HFFc6 (cell line): ENCODE measurements at regions not wholly inside any gene's neighbourhood (a gene's known extent, or its start where the extent isn't known, plus 50 kb on each side); places are given as distances from the start of the nearest gene placed in this dataset.

ENCODE experiments used
- DNase-seq: peaks from one replicate; pipeline ENCODE4 v3.0.0-alpha.2; 2018
- H3K27ac Mint-ChIP-seq: 2 replicates; pipeline ENCODE4 v1.8.0; 2020; ENCODE audit warnings: mild to moderate bottlenecking, mixed read lengths
- H3K27me3 Mint-ChIP-seq: 2 replicates; pipeline ENCODE4 v1.8.0; 2021; ENCODE audit warnings: mild to moderate bottlenecking, moderate library complexity, mixed read lengths; ENCODE audit not compliant: insufficient read depth
- H3K36me3 Mint-ChIP-seq: 2 replicates; pipeline ENCODE4 v1.8.0; 2021; ENCODE audit warnings: low read depth, mixed read lengths
- H3K4me1 Mint-ChIP-seq: 2 replicates; pipeline ENCODE4 v1.8.0; 2020; ENCODE audit warnings: low read depth, mixed read lengths
- H3K4me3 Mint-ChIP-seq: 2 replicates; pipeline ENCODE4 v1.8.0; 2020; ENCODE audit warnings: mild to moderate bottlenecking, moderate library complexity, mixed read lengths
- H3K9me3 Mint-ChIP-seq: 2 replicates; pipeline ENCODE4 v1.8.0; 2020; ENCODE audit warnings: mild to moderate bottlenecking, mixed read lengths
- TF ChIP-seq, protein P1 (sequence below): fragments of 200-600 bp; sonication (generic); IDR thresholded peaks from 2 replicates; pipeline ENCODE4 v1.5.0; 2021; ENCODE audit warnings: antibody characterized with exemption, mild to moderate bottlenecking

DNA sequence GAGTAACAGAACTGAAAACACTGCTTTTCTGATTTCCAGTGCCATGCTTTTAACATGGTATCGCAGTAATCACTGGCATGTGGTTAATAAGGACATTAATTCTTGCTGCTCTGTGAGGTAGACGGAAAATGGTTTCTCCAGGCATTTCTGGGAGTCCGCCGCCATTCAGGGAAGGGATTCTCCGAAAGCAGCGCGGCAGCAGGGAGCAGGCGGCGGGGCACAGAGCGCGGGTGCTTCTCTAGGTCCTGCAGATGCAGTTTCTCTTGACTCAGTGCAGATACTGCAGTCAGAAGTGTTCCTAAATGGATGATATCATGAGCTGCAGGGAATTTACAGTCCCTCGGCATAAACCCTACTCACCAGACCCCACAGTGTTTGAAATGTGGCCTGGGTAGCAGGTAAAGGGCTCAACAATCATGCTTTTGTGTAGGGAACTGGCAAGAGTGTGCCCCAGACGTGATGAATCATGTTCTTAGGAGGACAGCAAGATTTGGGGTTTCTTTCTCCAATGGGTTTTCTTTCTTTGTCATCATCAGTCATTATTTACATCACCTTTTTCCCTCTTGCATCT is 338.6 kb upstream of the ARGLU1 start:
- no peaks in the 10 kb centered on the region for H3K4me1 Mint-ChIP-seq
- H3K4me3 Mint-ChIP-seq = no peak overlapping the region
- no peaks in the 10 kb centered on the region for H3K36me3 Mint-ChIP-seq
- TF ChIP-seq, protein P1, sequence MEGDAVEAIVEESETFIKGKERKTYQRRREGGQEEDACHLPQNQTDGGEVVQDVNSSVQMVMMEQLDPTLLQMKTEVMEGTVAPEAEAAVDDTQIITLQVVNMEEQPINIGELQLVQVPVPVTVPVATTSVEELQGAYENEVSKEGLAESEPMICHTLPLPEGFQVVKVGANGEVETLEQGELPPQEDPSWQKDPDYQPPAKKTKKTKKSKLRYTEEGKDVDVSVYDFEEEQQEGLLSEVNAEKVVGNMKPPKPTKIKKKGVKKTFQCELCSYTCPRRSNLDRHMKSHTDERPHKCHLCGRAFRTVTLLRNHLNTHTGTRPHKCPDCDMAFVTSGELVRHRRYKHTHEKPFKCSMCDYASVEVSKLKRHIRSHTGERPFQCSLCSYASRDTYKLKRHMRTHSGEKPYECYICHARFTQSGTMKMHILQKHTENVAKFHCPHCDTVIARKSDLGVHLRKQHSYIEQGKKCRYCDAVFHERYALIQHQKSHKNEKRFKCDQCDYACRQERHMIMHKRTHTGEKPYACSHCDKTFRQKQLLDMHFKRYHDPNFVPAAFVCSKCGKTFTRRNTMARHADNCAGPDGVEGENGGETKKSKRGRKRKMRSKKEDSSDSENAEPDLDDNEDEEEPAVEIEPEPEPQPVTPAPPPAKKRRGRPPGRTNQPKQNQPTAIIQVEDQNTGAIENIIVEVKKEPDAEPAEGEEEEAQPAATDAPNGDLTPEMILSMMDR = no peak
- H3K9me3 Mint-ChIP-seq = no peaks in the 10 kb centered on the region; the same call in 1 of the 2 replicates
- no peak overlapping the region for H3K27ac Mint-ChIP-seq
- DNase-seq = no peak
- H3K27me3 Mint-ChIP-seq = peaks cover 3% of the 10 kb centered on the region

DNA sequence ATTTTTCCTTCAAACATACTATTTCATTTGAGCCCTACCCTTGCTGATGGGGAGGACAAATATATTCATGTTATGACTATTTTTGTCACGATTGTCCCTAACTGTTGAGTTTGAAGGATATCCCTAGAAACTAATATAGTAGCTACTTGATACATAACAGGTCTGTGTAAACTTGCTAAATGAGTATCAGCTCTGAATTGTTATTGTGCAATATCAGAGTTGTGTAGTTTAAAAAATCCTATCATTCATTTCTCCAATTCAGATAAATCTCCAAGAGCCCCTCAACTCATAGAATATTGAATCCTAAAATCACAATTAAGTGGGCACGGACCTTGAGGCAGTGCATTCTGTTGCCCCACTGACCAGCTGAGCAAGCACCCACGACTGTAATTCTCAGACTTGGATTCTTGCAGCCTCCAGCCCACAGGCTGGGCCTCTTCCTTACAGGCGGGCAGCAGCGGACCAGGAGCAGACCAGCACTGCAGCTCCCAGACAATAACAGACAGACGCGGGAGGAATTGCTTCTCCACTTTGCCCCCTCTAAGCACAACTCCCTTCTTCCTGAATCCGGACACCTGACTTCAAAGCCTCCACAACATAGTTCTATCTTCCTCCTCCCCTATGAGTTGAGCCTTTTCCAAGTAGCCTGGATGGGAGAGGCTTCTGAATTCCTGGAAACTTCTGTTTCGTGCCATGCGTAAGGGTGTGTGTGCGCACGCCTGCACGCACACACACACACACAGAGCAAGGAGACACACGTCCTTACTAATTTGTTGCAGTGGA is 337.6 kb upstream of the ARGLU1 start:
- Mint-ChIP-seq H3K4me3 (no peak overlapping the region), H3K27ac (no peak overlapping the region), H3K27me3 (peaks cover 3% of the 10 kb centered on the region), H3K4me1 (no peaks in the 10 kb centered on the region), H3K9me3 (no peaks in the 10 kb centered on the region; the same call in 1 of the 2 replicates), H3K36me3 (no peaks in the 10 kb centered on the region)
- no peak for DNase-seq
- TF ChIP-seq, protein P1 = no peak

DNA sequence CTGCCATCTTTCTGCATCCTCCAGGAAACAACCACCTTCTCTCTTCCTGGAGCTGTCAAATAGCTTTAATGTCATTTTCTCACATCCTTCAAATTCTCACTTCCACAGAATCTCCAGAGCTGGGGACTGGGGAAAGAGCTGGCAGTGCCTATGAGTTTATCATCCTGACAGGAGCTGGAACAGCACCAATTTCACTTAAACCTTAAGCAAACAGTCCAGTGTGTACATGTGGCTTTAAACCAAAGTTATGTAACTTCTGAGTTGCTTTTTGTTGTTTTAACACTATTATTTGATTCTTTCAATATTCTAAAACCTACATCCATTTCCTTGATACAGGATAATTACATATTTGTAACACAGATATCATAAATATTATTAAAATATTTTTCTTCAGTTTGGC is 331.5 kb upstream of the ARGLU1 start:
- no peak for DNase-seq
- H3K36me3 Mint-ChIP-seq = no peaks in the 10 kb centered on the region
- TF ChIP-seq, protein P1 = no peak
- H3K4me3 Mint-ChIP-seq = no peak overlapping the region
- no peak overlapping the region for H3K27ac Mint-ChIP-seq
- H3K4me1 Mint-ChIP-seq = no peaks in the 10 kb centered on the region
- no peaks in the 10 kb centered on the region for H3K27me3 Mint-ChIP-seq
- no peaks in the 10 kb centered on the region; the same call in 1 of the 2 replicates for H3K9me3 Mint-ChIP-seq

DNA sequence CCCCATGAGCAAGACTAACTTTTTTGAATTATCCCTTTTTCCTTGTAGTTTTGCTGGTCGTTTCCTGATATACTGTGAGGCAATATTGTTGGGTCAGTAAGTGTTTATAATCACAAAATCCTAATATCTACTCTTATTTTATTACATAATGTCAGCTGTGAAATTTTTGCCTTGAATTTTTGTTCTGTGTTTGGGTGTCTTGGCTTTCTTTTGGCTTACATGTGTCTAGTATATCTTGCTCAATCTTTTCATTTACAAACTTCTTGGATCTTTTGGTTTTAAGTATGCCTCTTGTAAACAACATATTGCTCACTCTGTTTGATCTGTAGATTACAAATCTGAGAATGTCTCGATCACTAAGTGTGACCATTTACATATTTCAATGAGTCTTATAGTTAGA is 330.3 kb upstream of the ARGLU1 start:
- H3K9me3 Mint-ChIP-seq = no peaks in the 10 kb centered on the region; the same call in 1 of the 2 replicates
- H3K27ac Mint-ChIP-seq = no peak overlapping the region
- DNase-seq = no peak
- TF ChIP-seq, protein P1 = no peak
- H3K4me3 Mint-ChIP-seq = no peak overlapping the region
- no peaks in the 10 kb centered on the region for H3K4me1 Mint-ChIP-seq
- H3K36me3 Mint-ChIP-seq = no peaks in the 10 kb centered on the region
- H3K27me3 Mint-ChIP-seq = no peaks in the 10 kb centered on the region

DNA sequence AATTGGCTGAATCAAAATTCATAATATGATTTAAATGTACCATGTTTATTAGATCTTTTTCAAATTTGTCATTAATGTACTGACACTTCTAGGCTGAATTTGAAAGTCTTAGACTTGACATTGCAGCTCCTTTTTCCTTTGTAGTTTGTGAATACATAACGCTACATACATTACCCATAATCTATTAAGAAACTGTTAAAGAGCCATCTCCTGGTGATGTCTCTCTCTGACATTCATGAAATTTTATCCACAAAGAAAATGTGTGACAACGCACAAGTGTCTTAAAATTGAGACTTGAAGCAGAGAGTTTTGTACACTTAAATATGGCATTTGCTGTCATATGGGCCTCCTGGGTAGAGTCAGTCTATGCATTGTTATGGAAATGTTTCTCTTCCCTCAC is 320.2 kb upstream of the ARGLU1 start:
- DNase-seq = no peak
- TF ChIP-seq, protein P1 = no peak
- Mint-ChIP-seq H3K4me3 (no peak overlapping the region), H3K9me3 (peaks cover 5% of the 10 kb centered on the region; the same call in 1 of the 2 replicates), H3K4me1 (no peaks in the 10 kb centered on the region), H3K27ac (no peak overlapping the region), H3K27me3 (peaks cover 4% of the 10 kb centered on the region), H3K36me3 (no peaks in the 10 kb centered on the region)
